ENCODE measurements at regions not wholly inside any gene's neighbourhood (a gene's known extent, or its start where the extent isn't known, plus 50 kb on each side); places are given as distances from the start of the nearest gene placed in this dataset.
"Not testable (repeated sequence)": the region's sequence is repeated elsewhere in the genome, so short reads cannot be mapped to it uniquely, and the experiment has no call there.

DNA sequence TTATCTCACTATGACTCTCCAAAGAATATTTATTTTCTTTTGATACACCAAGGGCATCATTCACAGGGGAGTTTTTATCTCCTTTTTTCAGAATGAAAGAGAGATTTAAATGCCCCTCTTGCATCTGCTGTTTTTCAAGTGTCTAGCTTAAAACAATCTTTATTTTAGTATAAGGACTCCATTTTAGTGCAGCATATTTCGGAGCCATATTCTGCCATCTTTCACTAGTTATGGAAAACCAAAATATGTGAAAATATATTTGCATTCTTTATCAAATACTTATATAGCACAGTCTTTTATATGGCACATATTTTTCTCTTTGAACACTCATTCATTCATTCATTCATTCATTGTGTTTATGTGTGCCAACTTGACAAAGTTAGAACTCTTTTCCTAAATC lies 1130.2 kb downstream of the SLITRK5 start:
- DNase-seq (ENCODE audit: insufficient read length, low spot score), result no peak
- no peak for FAIRE-seq
- TF ChIP-seq, protein P1, sequence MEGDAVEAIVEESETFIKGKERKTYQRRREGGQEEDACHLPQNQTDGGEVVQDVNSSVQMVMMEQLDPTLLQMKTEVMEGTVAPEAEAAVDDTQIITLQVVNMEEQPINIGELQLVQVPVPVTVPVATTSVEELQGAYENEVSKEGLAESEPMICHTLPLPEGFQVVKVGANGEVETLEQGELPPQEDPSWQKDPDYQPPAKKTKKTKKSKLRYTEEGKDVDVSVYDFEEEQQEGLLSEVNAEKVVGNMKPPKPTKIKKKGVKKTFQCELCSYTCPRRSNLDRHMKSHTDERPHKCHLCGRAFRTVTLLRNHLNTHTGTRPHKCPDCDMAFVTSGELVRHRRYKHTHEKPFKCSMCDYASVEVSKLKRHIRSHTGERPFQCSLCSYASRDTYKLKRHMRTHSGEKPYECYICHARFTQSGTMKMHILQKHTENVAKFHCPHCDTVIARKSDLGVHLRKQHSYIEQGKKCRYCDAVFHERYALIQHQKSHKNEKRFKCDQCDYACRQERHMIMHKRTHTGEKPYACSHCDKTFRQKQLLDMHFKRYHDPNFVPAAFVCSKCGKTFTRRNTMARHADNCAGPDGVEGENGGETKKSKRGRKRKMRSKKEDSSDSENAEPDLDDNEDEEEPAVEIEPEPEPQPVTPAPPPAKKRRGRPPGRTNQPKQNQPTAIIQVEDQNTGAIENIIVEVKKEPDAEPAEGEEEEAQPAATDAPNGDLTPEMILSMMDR (IDR thresholded peaks at IDR 0.05; ENCODE audit: insufficient read depth, missing control alignments), result no peak

DNA sequence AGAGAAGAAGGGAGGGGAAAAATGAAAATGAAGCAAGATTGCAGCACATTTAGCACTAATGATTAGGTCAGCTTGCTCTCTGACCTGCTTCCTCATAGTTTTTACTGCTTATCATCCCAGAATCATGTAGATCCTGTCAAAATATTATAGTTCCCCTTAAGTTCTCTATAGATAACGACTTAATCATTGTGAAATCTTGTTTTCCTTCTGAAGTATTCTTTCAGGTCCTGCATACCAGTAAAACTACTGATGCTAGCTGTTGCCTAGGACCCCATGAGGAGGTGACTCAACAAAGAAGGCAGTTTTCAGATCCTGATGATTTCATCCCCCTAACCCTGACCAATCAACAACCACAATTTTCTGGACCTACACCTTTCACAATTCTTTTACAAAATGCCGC lies 1131.7 kb downstream of the SLITRK5 start:
- FAIRE-seq, result no peak
- TF ChIP-seq, protein P1 (IDR thresholded peaks at IDR 0.05; ENCODE audit: insufficient read depth, missing control alignments), result no peak
- no peak for DNase-seq (ENCODE audit: insufficient read length, low spot score)

DNA sequence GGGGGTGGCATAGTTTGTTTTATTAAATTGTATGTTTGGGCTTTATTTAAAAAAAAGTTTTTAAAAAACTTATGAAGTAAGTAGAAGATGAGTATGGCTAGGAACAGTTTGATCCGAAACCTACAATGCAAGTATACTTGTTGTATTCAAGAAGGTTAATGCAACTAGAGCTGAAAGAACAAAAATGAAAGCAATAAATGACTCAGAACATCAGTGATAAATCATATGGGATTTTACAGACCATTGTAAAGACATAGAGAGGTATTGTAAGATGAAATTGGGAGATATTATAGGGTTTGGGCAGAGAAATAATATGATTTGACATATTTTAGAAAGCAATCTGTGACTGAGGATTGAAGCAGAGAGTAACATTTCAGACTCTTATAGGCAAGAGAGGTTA lies 1135.3 kb downstream of the SLITRK5 start:
- FAIRE-seq, result no peak

DNA sequence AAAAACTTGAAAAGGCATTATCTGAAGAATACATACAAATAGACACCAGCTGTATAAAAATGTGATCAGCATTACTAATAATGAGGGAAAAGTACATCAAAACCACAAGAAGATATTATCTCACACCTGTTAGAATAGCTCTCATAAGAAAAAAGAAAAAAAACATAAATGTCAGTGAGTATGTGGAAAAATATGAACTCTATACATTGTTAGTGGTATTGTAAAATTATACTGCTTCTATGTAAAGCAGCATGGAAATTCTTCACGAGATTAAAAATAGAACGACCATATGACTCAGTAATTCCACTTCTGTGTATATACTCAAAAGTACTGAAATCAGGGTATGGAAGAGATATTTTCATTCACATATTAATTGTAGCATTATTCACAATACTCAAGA lies 1146.4 kb downstream of the SLITRK5 start:
- DNase-seq (ENCODE audit: insufficient read length, low spot score), result no peak
- TF ChIP-seq, protein P1 (IDR thresholded peaks at IDR 0.05; ENCODE audit: insufficient read depth, missing control alignments), result no peak
- no peak for FAIRE-seq

More for the DNA sequence above, 1135.3 kb downstream of the SLITRK5 start:
- no peak for DNase-seq (ENCODE audit: insufficient read length, low spot score)
- TF ChIP-seq, protein P1 (IDR thresholded peaks at IDR 0.05; ENCODE audit: insufficient read depth, missing control alignments), result no peak

DNA sequence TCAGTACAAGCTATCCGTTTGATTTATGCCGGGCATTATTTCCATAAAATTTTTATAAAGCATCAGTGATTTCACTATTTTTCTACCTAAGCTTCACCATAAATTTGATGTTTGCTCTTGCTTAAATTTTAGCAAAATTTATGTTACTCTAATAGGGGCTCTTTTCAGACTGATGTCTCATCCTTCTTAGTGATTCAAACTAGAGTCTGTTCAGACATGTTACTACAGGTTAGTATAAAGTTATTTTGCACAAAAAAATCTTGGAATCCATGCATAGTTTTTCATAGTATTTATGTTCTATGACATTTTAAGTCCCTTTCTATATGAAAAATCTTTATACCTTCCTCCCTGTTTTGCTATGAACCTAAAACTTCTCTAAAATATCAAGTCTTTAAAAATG lies 1151.9 kb downstream of the SLITRK5 start:
- no peak for DNase-seq (ENCODE audit: insufficient read length, low spot score)
- no peak for FAIRE-seq
- TF ChIP-seq, protein P1 (IDR thresholded peaks at IDR 0.05; ENCODE audit: insufficient read depth, missing control alignments), result no peak

DNA sequence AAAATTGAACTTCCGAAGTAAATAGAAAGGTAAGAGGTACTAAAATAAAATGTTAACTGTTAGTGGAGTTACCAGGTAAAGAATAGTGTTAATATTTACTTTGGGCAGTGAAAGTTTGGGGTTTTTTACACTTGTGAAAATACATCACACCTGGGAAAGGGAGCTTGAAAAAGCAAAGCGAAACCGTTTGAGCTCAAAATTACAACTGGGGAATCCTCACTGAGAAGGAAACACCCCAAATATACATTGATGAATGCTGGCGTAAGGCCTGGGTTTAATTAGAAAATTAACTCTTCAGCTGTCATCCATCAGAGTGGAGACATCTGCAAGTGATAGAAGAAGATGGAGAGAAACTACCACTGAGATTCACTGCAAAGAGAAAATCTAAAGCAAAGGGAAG lies 1153.0 kb downstream of the SLITRK5 start:
- DNase-seq (ENCODE audit: insufficient read length, low spot score) (no peak), FAIRE-seq (no peak)
- TF ChIP-seq, protein P1 (IDR thresholded peaks at IDR 0.05; ENCODE audit: insufficient read depth, missing control alignments), result no peak

DNA sequence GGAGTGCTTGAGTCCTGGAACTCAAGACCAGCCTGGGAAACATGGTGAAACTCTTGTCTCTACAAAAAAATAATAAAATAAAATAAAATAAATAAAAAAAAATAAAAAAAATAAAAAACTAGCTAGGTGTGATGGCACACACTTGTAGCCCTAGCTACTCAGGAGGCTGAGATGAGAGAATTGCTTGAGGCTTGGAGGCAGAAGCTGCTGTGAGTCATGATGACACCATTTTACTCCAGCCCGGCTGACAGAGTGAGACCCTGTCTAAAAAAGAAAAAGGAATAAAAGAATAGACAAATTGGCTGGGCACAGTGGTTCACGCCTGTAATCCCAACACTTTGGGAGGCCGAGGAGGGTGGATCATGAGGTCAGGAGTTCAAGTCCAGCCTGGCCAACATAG lies 1168.9 kb downstream of the SLITRK5 start:
- DNase-seq (ENCODE audit: insufficient read length, low spot score), result no peak

DNA sequence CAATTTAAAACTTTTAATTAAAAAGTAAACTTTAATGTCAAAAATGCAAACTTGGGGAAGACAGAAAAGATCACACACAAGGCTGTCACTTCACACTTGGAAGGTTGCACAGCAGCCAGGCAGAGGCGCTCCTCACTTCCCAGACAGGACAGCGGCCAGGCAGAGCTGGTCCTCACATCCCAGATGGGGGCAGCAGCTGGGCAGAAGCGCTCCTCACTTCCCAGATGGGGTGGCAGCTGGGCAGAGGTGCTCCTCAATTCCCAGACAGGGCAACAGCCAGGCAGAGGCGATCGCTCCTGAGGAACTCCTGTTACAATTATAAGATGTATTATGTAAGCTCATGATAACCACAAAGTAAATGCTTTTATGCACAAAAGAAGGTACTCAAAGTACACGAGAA lies 1181.1 kb downstream of the SLITRK5 start:
- not testable (repeated sequence) for FAIRE-seq; DNase-seq (ENCODE audit: insufficient read length, low spot score)

More for the DNA sequence above, 1168.9 kb downstream of the SLITRK5 start:
- TF ChIP-seq, protein P1 (IDR thresholded peaks at IDR 0.05; ENCODE audit: insufficient read depth, missing control alignments), result no peak
- FAIRE-seq, result no peak
